Endothelial cell of umbilical vein (primary cell): ENCODE measurements at regions not wholly inside any gene's neighbourhood (a gene's known extent, or its start where the extent isn't known, plus 50 kb on each side); places are given as distances from the start of the nearest gene placed in this dataset.

Experiments used
- BruUV-seq: library from RNA; stranded (reverse); fragments of 400-500 nt; replicated peaks from 2 replicates; lab custom pipeline; 2021; lab: Mats Ljungman, UMichigan
- CTCF ChIA-PET: fragments of 300-600, 350-600 bp; sonication (Branson Sonifier 250); formaldehyde crosslinking; loops from one replicate; lab custom pipeline; 2021; ENCODE audit warnings: antibody characterized with exemption, inconsistent platforms; lab: Charles Lee
- POLR2A ChIA-PET: fragments of 300-600, 350-600 bp; sonication (Branson Sonifier 250); formaldehyde crosslinking; loops from one replicate; lab custom pipeline; 2021; ENCODE audit warnings: antibody characterized with exemption, inconsistent platforms; lab: Charles Lee
- DNase-seq: peaks from one replicate; pipeline ENCODE4 v3.0.0-alpha.2; 2011; ENCODE audit warnings: low read depth, low spot score
- FAIRE-seq: peaks from 2 replicates; lab custom pipeline; 2011; peaks lifted over from hg19 to GRCh38; lab: Jason Lieb, UNC
- H2AFZ ChIP-seq: 2 replicates; pipeline ENCODE4 v1.6.0; 2012; ENCODE audit warnings: low read depth, low read length, control low read depth, inconsistent platforms
- H3K27ac ChIP-seq: 2 replicates; pipeline ENCODE4 v1.5.1; 2011; ENCODE audit warnings: low read depth, mild to moderate bottlenecking, control low read depth, low read length, moderate library complexity; ENCODE audit not compliant: insufficient read depth
- H3K27me3 ChIP-seq, 2 experiments: 2 replicates each; pipeline versions ENCODE4 v1.6.0 to v1.6.1; 2011; ENCODE audit warnings: low read length in 2 of 2, mixed read lengths in 1 of 2; ENCODE audit not compliant: control insufficient read depth in 2 of 2, insufficient read depth in 2 of 2
- H3K36me3 ChIP-seq, 2 experiments: 2 replicates in 1 of 2; 3 replicates in 1 of 2; pipeline ENCODE4 v1.5.1; 2011; ENCODE audit warnings: low read length in 2 of 2, mild to moderate bottlenecking in 1 of 2, moderate library complexity in 1 of 2; ENCODE audit not compliant: control insufficient read depth in 2 of 2, insufficient read depth in 2 of 2; ENCODE audit errors: extremely low read depth in 1 of 2
- H3K4me1 ChIP-seq: 3 replicates; pipeline ENCODE4 v1.5.1; 2011; ENCODE audit warnings: mild to moderate bottlenecking, low read length; ENCODE audit not compliant: control insufficient read depth, insufficient read depth; ENCODE audit errors: extremely low read depth
- H3K4me2 ChIP-seq: 2 replicates; pipeline ENCODE4 v1.6.1; 2011; ENCODE audit warnings: low read length, control low read depth, mixed read lengths; ENCODE audit not compliant: insufficient read depth
- H3K4me3 ChIP-seq, 3 experiments: fragments of 200-600 bp in 1 of 3; sonication (generic), shearing (Covaris generic) in 1 of 3; replicated peaks in 1 of 3; 2 replicates each; pipeline ENCODE4 v1.5.1; 2011 to 2016; ENCODE audit warnings: control low read depth in 3 of 3, low read length in 3 of 3, mild to moderate bottlenecking in 2 of 3, inconsistent platforms in 1 of 3, low read depth in 1 of 3, moderate library complexity in 1 of 3; ENCODE audit not compliant: insufficient read depth in 1 of 3
- H3K79me2 ChIP-seq: 2 replicates; pipeline ENCODE4 v1.6.0; 2012; ENCODE audit warnings: low read length, inconsistent platforms; ENCODE audit not compliant: control insufficient read depth, insufficient read depth
- H3K9ac ChIP-seq: replicated peaks from 2 replicates; pipeline ENCODE3; 2011; ENCODE audit warnings: low read length, control low read depth; ENCODE audit not compliant: insufficient read depth; ENCODE audit errors: extremely low read depth
- H3K9me1 ChIP-seq: replicated peaks from 3 replicates; pipeline ENCODE4 v1.6.0; 2011; ENCODE audit warnings: mild to moderate bottlenecking, low read length; ENCODE audit not compliant: control insufficient read depth, insufficient read depth; ENCODE audit errors: extremely low read depth
- H3K9me3 ChIP-seq: replicated peaks from 2 replicates; pipeline ENCODE4 v1.5.1; 2012; ENCODE audit warnings: low read length, inconsistent platforms; ENCODE audit not compliant: control insufficient read depth, insufficient read depth
- H4K20me1 ChIP-seq: replicated peaks from 2 replicates; pipeline ENCODE3; 2011; ENCODE audit warnings: mild to moderate bottlenecking, low read length; ENCODE audit not compliant: control insufficient read depth, insufficient read depth; ENCODE audit errors: extremely low read depth
- EZH2 ChIP-seq: IDR thresholded peaks from 2 replicates; pipeline ENCODE4 v1.6.1; 2012; ENCODE audit warnings: borderline replicate concordance, low read depth, mild to moderate bottlenecking, moderate library complexity, low read length, inconsistent platforms; ENCODE audit not compliant: severe bottlenecking
- FOS ChIP-seq: IDR thresholded peaks from 2 replicates; pipeline ENCODE4 v1.6.1; 2011; ENCODE audit warnings: mild to moderate bottlenecking, low read length, moderate library complexity, borderline replicate concordance; ENCODE audit not compliant: insufficient read depth
- GATA2 ChIP-seq: IDR thresholded peaks from 2 replicates; pipeline ENCODE4 v1.7.0; 2011; ENCODE audit warnings: low read depth, mild to moderate bottlenecking, moderate library complexity, mixed read lengths, low read length; ENCODE audit not compliant: insufficient read length, insufficient read depth
- JUN ChIP-seq: IDR thresholded peaks from 2 replicates; pipeline ENCODE4 v1.6.1; 2011; ENCODE audit warnings: borderline replicate concordance, low read depth; ENCODE audit not compliant: insufficient read length, insufficient read depth
- MYC ChIP-seq: IDR thresholded peaks from one replicate; pipeline ENCODE4 v1.6.1; 2011; ENCODE audit warnings: mild to moderate bottlenecking, low read depth, low read length
- POLR2A ChIP-seq: IDR thresholded peaks from 2 replicates; pipeline ENCODE4 v1.6.1; 2012; ENCODE audit warnings: low read depth, mild to moderate bottlenecking, control low read depth, low read length
- POLR2AphosphoS5 ChIP-seq: IDR thresholded peaks from 2 replicates; pipeline ENCODE4 v1.6.1; 2012; ENCODE audit warnings: low read depth, mild to moderate bottlenecking, control low read depth, low read length, moderate library complexity; ENCODE audit not compliant: insufficient read depth
- dilution Hi-C: fragments of 300-500 bp; cut with MboI; formaldehyde crosslinking; loops from one replicate; pipeline ENCODE4 v1.15.0; 2019; ENCODE audit warnings: low sequenced_read_pairs; ENCODE audit not compliant: extremely low pct_ligation_motif_present
- intact Hi-C: fragments of 100-400 bp; cut with micrococcal nuclease; formaldehyde crosslinking; loops from one replicate; pipeline ENCODE4 v1.10.0; 2022
- TF ChIP-seq, protein P1 (sequence below): IDR thresholded peaks from 2 replicates; pipeline ENCODE4 v1.6.1; 2011; ENCODE audit not compliant: insufficient read depth, insufficient read length
- TF ChIP-seq, protein P2 (sequence below), 2 donors: IDR thresholded peaks; 1 replicate in 1 of 2; 2 replicates in 1 of 2; pipeline ENCODE4 v1.5.1; 2011; ENCODE audit warnings: low read length in 2 of 2, mild to moderate bottlenecking in 2 of 2, moderate library complexity in 2 of 2, control low read depth in 1 of 2, inconsistent platforms in 1 of 2, low read depth in 1 of 2; ENCODE audit not compliant: insufficient read depth in 1 of 2; ENCODE audit errors: extremely low read depth in 1 of 2

DNA sequence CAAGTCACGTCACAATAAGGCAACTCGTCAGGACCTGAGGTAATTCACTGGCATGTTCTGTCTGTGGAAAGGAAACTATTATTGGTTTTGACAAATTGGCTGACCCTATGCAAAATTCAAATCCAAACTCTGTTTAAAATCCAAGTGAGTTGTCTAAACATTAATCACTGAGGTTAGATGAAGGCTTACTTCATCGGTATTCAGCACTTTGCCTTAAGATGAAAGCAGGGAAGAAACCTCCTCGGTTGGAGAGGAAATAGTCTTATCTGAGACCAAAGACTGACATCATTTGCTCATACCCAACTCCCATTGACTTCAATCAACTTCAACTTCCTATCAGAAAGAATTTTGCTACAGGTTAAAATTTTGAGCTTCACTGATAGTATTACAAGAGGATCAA lies 355.1 kb upstream of the MBL2 start:
- no peaks in the 10 kb centered on the region for H3K9me1 ChIP-seq
- H4K20me1 ChIP-seq: no peaks in the 10 kb centered on the region
- FAIRE-seq (no peak), DNase-seq (no peak)
- H3K4me1 ChIP-seq: no peaks in the 10 kb centered on the region
- TF ChIP-seq, protein P1, sequence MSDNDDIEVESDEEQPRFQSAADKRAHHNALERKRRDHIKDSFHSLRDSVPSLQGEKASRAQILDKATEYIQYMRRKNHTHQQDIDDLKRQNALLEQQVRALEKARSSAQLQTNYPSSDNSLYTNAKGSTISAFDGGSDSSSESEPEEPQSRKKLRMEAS: no peak
- TF ChIP-seq POLR2AphosphoS5: no peak
- TF ChIP-seq EZH2: no peak
- TF ChIP-seq GATA2: no peak
- TF ChIP-seq, protein P2, sequence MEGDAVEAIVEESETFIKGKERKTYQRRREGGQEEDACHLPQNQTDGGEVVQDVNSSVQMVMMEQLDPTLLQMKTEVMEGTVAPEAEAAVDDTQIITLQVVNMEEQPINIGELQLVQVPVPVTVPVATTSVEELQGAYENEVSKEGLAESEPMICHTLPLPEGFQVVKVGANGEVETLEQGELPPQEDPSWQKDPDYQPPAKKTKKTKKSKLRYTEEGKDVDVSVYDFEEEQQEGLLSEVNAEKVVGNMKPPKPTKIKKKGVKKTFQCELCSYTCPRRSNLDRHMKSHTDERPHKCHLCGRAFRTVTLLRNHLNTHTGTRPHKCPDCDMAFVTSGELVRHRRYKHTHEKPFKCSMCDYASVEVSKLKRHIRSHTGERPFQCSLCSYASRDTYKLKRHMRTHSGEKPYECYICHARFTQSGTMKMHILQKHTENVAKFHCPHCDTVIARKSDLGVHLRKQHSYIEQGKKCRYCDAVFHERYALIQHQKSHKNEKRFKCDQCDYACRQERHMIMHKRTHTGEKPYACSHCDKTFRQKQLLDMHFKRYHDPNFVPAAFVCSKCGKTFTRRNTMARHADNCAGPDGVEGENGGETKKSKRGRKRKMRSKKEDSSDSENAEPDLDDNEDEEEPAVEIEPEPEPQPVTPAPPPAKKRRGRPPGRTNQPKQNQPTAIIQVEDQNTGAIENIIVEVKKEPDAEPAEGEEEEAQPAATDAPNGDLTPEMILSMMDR (IDR thresholded peaks at IDR 0.05; ENCODE audit: extremely low read depth in 1 of 2, insufficient read depth in 1 of 2, low read depth in 1 of 2, low read length in 2 of 2): no peak
- TF ChIP-seq JUN: no peak
- TF ChIP-seq MYC: no peak
- no peak for TF ChIP-seq FOS
- no peak for TF ChIP-seq POLR2A
- H3K79me2 ChIP-seq: no peaks in the 10 kb centered on the region
- H3K27me3 ChIP-seq: peaks cover 5 to 33% of the 10 kb centered on the region in 2 experiments
- H3K9ac ChIP-seq: no peak overlapping the region
- ChIA-PET CTCF (no interaction called here), POLR2A (no interaction called here)
- no peak overlapping the region for H3K27ac ChIP-seq
- H2AFZ ChIP-seq: no peak overlapping the region
- intact Hi-C loops (no loop called here), dilution Hi-C loops (no loop called here)
- no peaks in the 10 kb centered on the region for H3K36me3 ChIP-seq
- no peak overlapping the region for H3K4me2 ChIP-seq
- BruUV-seq: no TSS peak
- no peaks in the 10 kb centered on the region for H3K9me3 ChIP-seq
- H3K4me3 ChIP-seq: no peak overlapping the region
